ENCODE measurements at regions not wholly inside any gene's neighbourhood (a gene's known extent, or its start where the extent isn't known, plus 50 kb on each side); places are given as distances from the start of the nearest gene placed in this dataset.

DNA sequence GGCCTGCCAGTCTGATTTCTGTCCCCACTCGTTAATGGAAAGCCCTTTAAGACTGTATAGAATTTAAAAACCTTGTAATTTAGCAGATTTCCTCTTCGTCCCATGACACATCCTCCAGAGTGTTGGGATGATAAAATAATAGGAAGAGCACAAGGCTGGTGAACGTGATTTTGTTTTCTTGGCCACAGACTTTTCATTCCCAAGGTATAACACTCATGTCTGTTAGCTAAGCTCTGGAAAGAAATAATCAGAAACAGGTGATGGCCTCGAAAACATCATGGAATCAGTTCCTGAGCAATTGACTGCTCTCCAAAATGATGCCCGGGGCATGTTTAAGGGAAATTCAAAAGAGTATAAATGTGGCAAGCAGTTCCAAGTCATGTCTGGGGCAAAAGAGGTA, 337.8 kb upstream of the TCF4 start:
- DNase-seq (ENCODE audit: low read depth): peak; percentile 23
- ChIA-PET POLR2A (no interaction called here), CTCF (no interaction called here)
- H3K4me3 ChIP-seq (ENCODE audit: low read depth, low read length): no peak overlapping the region
- no peaks in the 10 kb centered on the region for H3K27me3 ChIP-seq (ENCODE audit: control insufficient read depth, insufficient read depth, low read length)
- no peaks in the 10 kb centered on the region for H3K36me3 ChIP-seq (ENCODE audit: control insufficient read depth, insufficient read depth, low read length)
- TF ChIP-seq, protein P1, sequence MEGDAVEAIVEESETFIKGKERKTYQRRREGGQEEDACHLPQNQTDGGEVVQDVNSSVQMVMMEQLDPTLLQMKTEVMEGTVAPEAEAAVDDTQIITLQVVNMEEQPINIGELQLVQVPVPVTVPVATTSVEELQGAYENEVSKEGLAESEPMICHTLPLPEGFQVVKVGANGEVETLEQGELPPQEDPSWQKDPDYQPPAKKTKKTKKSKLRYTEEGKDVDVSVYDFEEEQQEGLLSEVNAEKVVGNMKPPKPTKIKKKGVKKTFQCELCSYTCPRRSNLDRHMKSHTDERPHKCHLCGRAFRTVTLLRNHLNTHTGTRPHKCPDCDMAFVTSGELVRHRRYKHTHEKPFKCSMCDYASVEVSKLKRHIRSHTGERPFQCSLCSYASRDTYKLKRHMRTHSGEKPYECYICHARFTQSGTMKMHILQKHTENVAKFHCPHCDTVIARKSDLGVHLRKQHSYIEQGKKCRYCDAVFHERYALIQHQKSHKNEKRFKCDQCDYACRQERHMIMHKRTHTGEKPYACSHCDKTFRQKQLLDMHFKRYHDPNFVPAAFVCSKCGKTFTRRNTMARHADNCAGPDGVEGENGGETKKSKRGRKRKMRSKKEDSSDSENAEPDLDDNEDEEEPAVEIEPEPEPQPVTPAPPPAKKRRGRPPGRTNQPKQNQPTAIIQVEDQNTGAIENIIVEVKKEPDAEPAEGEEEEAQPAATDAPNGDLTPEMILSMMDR (IDR thresholded peaks at IDR 0.05; ENCODE audit: insufficient read depth, low read depth, low read length): no peak

DNA sequence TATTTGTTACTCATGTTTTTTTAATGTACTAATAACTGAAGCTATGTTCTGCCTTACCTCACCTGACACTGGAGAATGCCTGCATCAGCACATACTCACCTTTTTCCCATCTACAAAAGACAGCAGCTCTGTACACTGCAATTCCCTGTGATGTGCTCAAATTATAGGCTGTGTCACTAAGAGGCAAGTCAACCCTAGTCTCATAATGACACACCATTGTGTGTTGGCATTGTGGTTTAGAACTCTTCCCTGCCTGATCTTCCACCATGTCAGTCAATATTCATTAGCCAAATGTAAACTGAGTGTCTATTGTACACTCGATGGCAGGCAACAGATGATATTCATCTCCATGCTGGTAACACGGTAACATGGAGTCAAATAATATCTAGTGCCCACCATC, 332.1 kb upstream of the TCF4 start:
- CTCF ChIA-PET: no interaction called here

DNA sequence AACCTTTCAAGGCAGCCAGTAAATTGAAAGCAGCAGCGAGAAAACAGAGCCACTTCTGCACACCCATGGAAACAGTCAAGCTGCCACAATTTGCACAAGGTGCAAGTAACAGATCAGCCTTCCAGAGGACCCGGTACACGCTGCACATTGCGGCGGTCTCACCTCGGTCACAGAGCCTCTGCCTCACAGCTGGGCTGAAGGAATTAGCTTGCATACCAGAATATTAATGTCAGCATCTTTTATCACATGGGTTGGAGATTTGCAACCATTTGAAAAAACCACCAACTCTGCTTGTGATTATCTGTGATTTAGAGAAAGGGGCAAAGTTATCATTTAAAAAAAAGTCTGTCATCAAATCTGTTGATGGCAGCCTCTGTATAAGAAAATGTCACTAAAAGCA, 330.5 kb upstream of the TCF4 start:
- TF ChIP-seq, protein P1 (IDR thresholded peaks at IDR 0.05; ENCODE audit: insufficient read depth, low read depth, low read length): no peak
- DNase-seq (ENCODE audit: low read depth): no peak
- H3K27me3 ChIP-seq (ENCODE audit: control insufficient read depth, insufficient read depth, low read length): no peaks in the 10 kb centered on the region
- H3K4me3 ChIP-seq (ENCODE audit: low read depth, low read length): no peak overlapping the region
- POLR2A ChIA-PET: no interaction called here
- CTCF ChIA-PET: interaction anchor here (0.6 kb wide), 1 partner anchor 18 kb away, joined by 3 read pairs; no protein-coding TSS in a partner anchor
- H3K36me3 ChIP-seq (ENCODE audit: control insufficient read depth, insufficient read depth, low read length): no peaks in the 10 kb centered on the region

More for the DNA sequence above, 332.1 kb upstream of the TCF4 start:
- H3K4me3 ChIP-seq (ENCODE audit: low read depth, low read length): no peak overlapping the region
- DNase-seq (ENCODE audit: low read depth): no peak
- POLR2A ChIA-PET: no interaction called here
- H3K27me3 ChIP-seq (ENCODE audit: control insufficient read depth, insufficient read depth, low read length): no peaks in the 10 kb centered on the region
- TF ChIP-seq, protein P1 (IDR thresholded peaks at IDR 0.05; ENCODE audit: insufficient read depth, low read depth, low read length): no peak
- no peaks in the 10 kb centered on the region for H3K36me3 ChIP-seq (ENCODE audit: control insufficient read depth, insufficient read depth, low read length)

- TF ChIP-seq, protein P1 (IDR thresholded peaks at IDR 0.05; ENCODE audit: insufficient read depth, low read depth, low read length): no peak
- POLR2A ChIA-PET: no interaction called here
- CTCF ChIA-PET: interaction anchor here (0.9 kb wide), 1 partner anchor 10 kb away, joined by 3 read pairs; no protein-coding TSS in a partner anchor
- Histone ChIP-seq H3K4me3 (ENCODE audit: low read depth, low read length) (no peak overlapping the region), H3K27me3 (ENCODE audit: control insufficient read depth, insufficient read depth, low read length) (no peaks in the 10 kb centered on the region), H3K36me3 (ENCODE audit: control insufficient read depth, insufficient read depth, low read length) (no peaks in the 10 kb centered on the region)
- no peak for DNase-seq (ENCODE audit: low read depth)
These were observed 324.9 kb upstream of the TCF4 start for GRCh38 chr18:55912919-55913318.

DNA sequence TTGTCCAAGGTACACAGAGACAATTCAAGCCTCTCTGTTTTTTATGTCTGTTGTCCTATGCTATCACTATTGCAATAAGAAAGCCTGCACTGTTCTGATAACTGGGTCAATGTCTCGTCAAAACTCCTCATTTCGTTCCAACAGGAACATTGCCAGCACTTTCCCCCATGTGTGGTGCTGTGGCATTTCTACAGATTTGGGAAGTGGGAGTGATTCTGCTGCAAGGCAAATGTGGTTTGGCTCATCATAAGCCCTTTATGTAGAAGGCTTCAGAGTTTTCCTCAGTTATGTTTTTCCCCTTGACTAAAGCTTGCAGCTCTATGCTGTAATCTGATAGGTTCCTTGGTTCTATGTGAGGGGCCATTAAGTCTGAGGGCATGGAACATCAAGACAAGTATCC, 324.1 kb upstream of the TCF4 start:
- CTCF ChIA-PET: no interaction called here
- Histone ChIP-seq H3K27me3 (ENCODE audit: control insufficient read depth, insufficient read depth, low read length) (no peaks in the 10 kb centered on the region), H3K4me3 (ENCODE audit: low read depth, low read length) (no peak overlapping the region), H3K36me3 (ENCODE audit: control insufficient read depth, insufficient read depth, low read length) (no peaks in the 10 kb centered on the region)
- POLR2A ChIA-PET: no interaction called here
- no peak for DNase-seq (ENCODE audit: low read depth)
- TF ChIP-seq, protein P1 (IDR thresholded peaks at IDR 0.05; ENCODE audit: insufficient read depth, low read depth, low read length): no peak
